Islet precursor cell (in vitro differentiated cells): ENCODE measurements at regions not wholly inside any gene's neighbourhood (a gene's known extent, or its start where the extent isn't known, plus 50 kb on each side); places are given as distances from the start of the nearest gene placed in this dataset.

Experiments used
- DNase-seq: peaks from one replicate; pipeline ENCODE4 v3.0.0-alpha.2; 2018

DNA sequence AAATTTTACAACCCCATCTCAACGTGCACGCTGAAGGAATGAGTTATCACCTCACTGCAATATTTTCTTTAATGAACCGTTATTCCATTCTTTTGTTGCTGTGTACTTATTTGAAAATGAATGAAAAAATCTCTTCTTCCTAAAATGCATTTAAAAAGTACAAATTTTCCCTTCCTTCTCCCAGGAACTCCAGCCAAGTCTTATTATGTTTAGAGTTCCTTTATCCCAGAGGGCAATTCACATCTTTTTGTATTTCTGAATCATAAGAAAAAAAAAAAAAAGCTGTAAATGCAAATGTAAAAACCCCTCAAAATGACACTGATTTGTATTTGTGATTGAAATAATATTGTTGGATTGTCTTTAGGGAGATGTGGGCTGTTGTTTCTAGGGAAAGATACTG is 2194.3 kb upstream of the CELF4 start:
- no peak for DNase-seq

- no peak for DNase-seq
Observed at GRCh38 chr18:39753178-39753577, 2187.6 kb upstream of the CELF4 start.

DNA sequence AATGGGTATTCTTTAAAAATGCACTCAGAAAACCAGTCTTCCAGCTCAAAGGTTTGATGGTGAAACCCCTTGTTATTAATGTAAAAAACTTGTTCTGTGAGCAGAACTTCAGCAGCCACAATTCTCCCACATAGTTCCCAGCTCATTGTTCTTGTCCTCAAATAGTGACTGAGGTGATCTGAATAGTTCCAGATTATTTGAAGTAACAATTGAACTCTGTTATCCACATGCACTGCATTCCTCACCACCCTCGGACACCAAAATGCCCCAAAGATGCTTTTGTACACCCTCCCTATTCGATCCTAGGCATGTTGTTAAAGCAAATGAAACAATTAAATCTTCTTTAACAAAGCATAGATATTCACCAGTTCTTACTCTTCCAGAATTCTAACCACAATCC is 2186.8 kb upstream of the CELF4 start:
- no peak for DNase-seq

DNA sequence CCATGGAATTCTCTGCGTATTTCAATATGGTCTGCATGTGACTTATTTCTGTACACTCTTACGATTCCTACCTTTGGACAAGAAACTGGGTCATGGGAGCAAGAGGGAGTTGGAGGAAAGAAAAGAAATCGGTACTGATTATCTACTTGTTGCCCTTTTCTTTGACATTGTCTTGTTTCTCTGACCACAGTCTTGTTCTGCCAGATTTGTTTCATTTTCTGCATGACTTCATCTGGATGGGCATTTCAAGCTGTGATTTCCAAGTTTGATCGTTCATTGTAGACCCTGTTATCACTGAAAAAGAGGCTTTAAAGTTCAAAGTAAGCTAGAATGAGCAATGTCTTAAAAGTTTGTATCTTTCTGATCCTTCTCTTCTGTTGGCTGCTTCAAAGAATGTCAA is 2186.3 kb upstream of the CELF4 start:
- no peak for DNase-seq

GRCh38 chr18:39751161-39751560 is 2185.6 kb upstream of the CELF4 start:
- no peak for DNase-seq

DNA sequence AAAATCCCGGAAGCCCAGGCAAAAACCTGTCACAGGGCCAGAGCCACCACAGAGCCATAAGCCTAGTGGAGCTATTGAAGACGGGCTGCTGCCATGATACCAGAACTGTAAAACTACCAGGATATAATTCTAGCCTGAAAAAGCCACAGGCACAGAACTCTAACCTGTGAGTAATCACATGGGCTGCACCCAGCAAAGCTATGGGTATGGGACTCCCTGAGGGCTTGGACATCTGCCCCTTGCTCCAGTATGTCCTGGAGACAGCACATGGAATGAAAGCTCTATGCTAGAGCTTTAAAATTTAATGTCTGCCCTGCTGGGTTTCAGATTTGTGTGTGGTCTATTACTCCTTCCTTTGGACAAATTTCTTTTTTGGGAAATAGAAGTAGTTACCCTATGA is 2183.6 kb upstream of the CELF4 start:
- DNase-seq, result no peak

GRCh38 chr18:39748727-39749126 is 2183.1 kb upstream of the CELF4 start:
- DNase-seq, result no peak

DNA sequence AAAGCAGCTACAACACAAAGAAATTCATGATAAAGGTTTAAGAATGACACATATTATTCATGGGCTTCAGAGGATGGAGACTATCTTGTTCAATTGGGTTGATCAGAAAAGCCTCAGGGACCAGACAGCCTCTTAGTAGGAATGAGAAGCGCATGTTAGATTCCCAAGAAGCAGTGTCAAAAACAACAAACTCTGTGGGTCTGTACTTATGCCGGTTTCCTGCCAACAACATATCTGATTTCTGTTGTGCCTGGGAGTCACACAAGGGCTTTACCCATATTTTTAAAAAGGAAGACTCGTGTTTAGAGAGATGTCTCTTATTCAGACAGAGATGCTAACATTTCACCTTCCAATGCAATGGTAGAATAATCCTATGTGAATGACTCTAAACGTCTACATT is 2180.6 kb upstream of the CELF4 start:
- no peak for DNase-seq

- DNase-seq, result no peak
Observed at GRCh38 chr18:39743463-39743862, 2177.9 kb upstream of the CELF4 start.

DNA sequence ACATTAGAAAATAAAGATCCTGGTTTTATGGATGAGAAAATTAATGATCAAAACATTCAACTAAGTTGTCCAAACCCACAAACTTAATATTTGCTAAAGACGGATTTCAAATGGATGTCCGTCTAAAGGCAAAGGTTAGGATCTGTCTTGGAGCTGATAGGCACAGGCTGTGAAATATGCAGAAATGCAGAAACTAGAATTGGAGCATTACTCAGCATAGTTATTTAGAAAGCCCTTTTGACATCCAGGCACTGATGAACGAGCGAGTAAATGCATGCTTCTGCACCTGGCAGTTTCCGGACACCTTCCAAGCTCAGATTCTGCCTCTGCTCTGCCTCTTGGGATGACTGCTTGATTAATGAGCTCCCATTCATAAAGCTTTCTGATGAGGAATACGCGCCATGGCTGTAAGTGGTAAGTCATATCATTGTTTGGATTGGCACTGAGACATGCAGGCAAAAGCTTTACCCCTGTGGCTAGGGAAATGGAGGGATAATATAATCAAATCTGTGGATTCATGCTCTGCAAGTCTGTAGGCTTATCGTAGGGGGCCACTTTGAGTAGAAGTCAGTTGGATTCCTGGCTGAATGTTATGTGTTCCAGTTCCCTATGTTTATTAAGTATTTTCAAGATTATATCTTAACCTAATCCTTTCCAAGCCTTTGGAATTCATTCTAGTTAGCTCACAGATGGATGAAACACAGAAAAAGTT is 2176.3 kb upstream of the CELF4 start:
- DNase-seq, result no peak

DNA sequence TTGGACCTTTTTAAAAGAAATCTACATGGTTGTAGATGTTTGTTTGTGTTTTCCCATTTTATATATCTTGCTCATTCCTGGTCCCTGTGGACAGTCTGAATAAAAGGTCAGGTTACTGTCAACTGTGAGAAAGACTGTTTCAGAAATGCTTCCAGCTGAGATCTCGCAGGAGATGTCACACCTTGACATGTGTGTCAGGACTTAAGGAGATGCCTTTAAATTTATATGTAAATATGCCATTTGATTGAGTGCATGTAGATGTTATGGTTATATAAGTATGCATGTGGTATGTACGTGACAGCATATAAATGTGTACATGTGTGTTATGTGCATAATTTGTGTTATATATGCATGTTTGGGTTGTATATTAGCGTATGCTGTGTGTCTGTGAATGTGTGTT is 2172.3 kb upstream of the CELF4 start:
- DNase-seq, result no peak

- no peak for DNase-seq
Observed at GRCh38 chr18:39732918-39733317, 2167.3 kb upstream of the CELF4 start.

DNA sequence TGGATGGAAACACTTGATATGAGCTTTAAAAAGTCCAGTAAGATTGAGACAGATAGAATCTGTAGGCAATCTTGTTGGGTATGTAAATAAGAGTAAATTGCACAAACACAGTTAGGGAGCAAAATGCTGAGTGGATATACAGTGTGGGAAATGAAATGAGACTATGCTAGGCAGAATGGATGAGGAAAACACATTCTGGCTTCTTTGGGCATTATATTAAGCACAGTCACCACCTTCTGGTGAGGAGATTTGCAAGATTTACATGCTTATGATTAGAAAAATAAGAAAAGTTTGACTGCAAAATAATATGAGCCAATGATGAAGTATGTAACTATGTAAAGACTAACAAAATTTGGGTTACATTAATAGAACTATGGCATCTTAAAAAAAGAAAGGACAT is 2165.0 kb upstream of the CELF4 start:
- DNase-seq, result no peak

DNA sequence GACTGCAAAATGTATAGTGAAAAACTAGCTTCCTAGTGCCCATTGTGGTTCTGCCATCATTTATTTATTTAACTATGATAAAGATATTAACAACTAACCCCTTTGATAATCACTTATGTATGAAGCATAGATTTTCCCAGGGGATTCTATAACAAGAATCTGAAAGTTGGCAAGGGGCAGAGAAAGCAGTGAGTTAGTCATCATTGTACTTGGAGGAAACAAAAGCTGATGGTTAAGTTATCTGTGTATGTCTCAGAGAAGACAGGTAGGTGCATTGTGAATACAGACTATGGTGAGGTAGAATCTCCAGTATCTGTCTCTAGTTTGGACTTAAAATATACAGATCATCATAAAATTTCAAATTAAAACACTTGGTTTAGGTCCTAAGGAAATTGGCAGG is 2159.1 kb upstream of the CELF4 start:
- DNase-seq, result no peak

DNA sequence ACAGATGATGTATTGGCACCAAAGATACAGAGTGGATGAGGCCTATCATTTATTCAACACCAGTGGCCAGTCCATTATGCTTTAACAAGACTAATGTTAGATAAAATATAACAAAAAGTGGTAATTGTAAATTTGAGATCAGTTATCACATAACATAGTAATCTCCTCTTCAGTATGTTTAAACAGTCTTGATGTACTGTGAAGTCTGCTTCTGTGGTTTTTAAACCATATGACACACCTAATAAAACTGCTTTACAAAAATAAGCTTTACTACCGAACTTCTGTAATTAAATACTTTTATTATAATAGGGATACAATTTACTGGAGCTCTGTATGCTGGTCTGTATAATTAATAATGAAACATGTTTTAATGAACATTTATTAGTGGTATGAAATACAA is 2156.1 kb upstream of the CELF4 start:
- no peak for DNase-seq

GRCh38 chr18:39713961-39714360 is 2148.4 kb upstream of the CELF4 start:
- DNase-seq, result no peak

DNA sequence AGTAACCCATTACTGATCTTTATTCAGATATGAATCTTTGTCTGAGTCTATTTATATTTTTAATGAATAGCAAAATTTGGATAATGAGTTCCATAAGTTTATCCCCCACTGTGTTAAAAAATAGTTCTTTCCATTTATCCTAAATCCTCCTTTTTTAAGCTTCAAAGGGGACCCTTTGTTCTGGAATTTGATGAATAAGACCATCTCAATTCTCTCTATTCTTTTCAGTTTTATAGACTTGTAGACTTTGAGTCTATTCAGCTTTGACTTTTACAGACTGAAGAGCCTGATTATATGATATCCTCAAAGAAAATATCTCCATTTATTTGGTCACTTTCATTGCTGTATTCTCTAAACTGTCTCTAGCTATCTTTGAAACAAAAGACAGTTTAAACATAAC is 2146.1 kb upstream of the CELF4 start:
- DNase-seq, result no peak

GRCh38 chr18:39705362-39705761 is 2139.8 kb upstream of the CELF4 start:
- no peak for DNase-seq

- no peak for DNase-seq
Observed at GRCh38 chr18:39702888-39703287, 2137.3 kb upstream of the CELF4 start.

DNA sequence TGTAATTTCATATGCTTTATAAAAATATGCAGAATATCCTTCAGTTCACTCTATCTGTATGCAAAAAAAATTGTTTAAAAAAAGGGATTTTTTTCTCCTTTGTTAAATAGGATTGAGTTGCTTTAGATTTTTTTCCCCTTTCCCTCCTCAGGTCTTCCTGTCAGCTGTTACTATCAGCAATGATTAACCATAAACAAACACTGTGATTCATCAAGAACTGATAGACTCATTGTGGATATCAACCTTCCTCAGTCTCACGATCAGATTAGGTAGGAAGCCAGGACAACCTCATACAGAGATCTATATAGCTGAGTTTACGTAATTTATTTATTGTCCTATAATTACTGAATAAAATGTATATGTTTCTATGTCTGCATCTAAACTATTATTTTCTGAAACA is 2136.2 kb upstream of the CELF4 start:
- no peak for DNase-seq

GRCh38 chr18:39701055-39701783 is 2135.6 kb upstream of the CELF4 start:
- DNase-seq, result no peak

DNA sequence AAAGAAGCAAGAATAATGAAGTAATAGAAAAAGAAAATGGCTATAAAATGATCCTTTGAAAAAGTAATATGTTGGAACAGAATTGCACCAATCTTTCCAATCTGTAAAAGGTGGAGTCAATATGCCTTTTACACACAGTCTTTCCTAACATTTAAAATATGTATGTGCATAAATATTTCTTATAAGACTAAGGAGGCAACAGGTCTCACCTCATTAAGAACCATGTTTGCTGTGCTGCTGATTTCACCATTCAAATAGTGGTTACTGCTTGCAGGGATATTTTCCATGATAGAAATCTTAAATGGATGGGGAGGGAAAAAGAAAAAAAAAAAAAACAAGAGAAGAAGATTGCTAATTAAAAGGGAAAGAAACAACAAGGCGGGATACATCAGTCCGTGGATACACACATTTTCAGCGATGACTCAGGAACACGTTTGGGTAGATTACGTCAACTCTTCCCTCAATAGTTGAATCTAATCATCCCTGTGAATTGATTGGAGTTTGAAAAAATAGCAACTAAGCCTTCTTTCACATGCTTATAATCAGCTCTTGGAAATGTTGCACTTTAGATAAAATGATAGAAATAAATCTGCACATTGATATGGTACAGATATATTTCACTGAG is 2133.9 kb upstream of the CELF4 start:
- no peak for DNase-seq

- DNase-seq, result no peak
Observed at GRCh38 chr18:39698436-39698835, 2132.8 kb upstream of the CELF4 start.

DNA sequence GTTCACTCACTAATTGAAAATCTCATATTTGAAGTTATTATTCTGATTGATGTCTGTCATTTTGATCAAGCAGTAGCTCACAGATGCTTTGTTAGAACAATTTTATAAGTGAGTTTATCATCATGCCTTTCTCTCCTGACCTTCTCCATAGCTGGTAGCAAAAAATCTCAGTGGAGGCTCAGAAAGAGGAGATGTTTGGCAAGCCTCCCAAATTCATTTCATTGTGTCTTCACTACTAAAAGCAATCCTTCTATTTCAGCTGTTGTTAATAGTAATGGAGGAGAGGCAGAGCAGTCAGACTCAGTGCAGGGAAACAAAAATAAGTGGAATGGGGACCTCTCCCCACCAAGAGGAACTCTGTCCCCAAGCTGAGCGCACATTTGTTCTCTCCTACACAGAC is 2127.8 kb upstream of the CELF4 start:
- no peak for DNase-seq
